Kidney (tissue), 13 donors: ENCODE measurements at regions not wholly inside any gene's neighbourhood (a gene's known extent, or its start where the extent isn't known, plus 50 kb on each side); places are given as distances from the start of the nearest gene placed in this dataset.

Source experiments
- DNase-seq, 5 donors: peaks; one replicate each; pipeline ENCODE4 v3.0.0-alpha.2; 2013 to 2020
- FAIRE-seq: peaks from 2 replicates; lab custom pipeline; 2012; peaks lifted over from hg19 to GRCh38; lab: Jason Lieb, UNC
- H3K27ac ChIP-seq, 2 donors: one replicate each; pipeline ENCODE4 v1.7.0; 2013; ENCODE audit warnings: low read depth in 2 of 2, low read length in 2 of 2, inconsistent platforms in 1 of 2
- H3K27me3 ChIP-seq: one replicate; pipeline ENCODE4 v1.7.1; 2013; ENCODE audit warnings: low read length, inconsistent platforms; ENCODE audit not compliant: control insufficient read depth, insufficient read depth
- H3K36me3 ChIP-seq, 3 donors: one replicate each; pipeline versions ENCODE4 v1.7.0 to v1.7.1; 2013; ENCODE audit warnings: low read length in 3 of 3, control low read depth in 1 of 3, inconsistent platforms in 1 of 3; ENCODE audit not compliant: insufficient read depth in 3 of 3, control insufficient read depth in 2 of 3
- H3K4me1 ChIP-seq, 3 donors: one replicate each; pipeline versions ENCODE4 v1.7.0 to v1.7.1; 2013; ENCODE audit warnings: low read length in 3 of 3, inconsistent platforms in 1 of 3, low read depth in 1 of 3; ENCODE audit not compliant: control insufficient read depth in 2 of 3, insufficient read depth in 2 of 3
- H3K4me3 ChIP-seq, 3 donors: one replicate each; pipeline versions ENCODE4 v1.7.0 to v1.8.1; 2013; ENCODE audit warnings: low read length in 3 of 3, control low read depth in 1 of 3, inconsistent platforms in 1 of 3
- H3K9ac ChIP-seq, 3 donors: one replicate each; pipeline versions ENCODE4 v1.7.0 to v1.7.1; 2013; ENCODE audit warnings: low read length in 3 of 3, control low read depth in 1 of 3, inconsistent platforms in 1 of 3
- H3K9me3 ChIP-seq, 3 donors: one replicate each; pipeline versions ENCODE4 v1.7.0 to v1.7.1; 2013; ENCODE audit warnings: low read length in 3 of 3, control low read depth in 1 of 3, inconsistent platforms in 1 of 3; ENCODE audit not compliant: control insufficient read depth in 2 of 3, insufficient read depth in 1 of 3
- CTCF ChIP-seq: IDR thresholded peaks from 3 replicates; pipeline ENCODE4 v1.5.1; 2012; ENCODE audit warnings: mild to moderate bottlenecking, moderate library complexity, borderline replicate concordance; ENCODE audit not compliant: insufficient read depth; ENCODE audit errors: extremely low read depth
- intact Hi-C: fragments of 100-400 bp; cut with DNase I; formaldehyde crosslinking; loops from one replicate; pipeline ENCODE4 v1.11.1; 2022
- donor health status: control.
- donor health status: control.
- donor health status: control.
- donor health status: control.
- donor health status: control.
- donor health status: DM: yes; HTN: yes; CAD: no.
- donor health status: Normal renal cell carcinoma (clear cell type).

- Histone ChIP-seq H3K27me3 (no peaks in the 10 kb centered on the region), H3K27ac (no peak overlapping the region), H3K4me1 (peaks cover 0 to 6% (median 2%) of the 10 kb centered on the region in 3 donors), H3K36me3 (no peaks in the 10 kb centered on the region), H3K9me3 (peaks cover 0 to 7% (median 0%) of the 10 kb centered on the region in 3 donors), H3K9ac (no peak overlapping the region), H3K4me3 (no peak overlapping the region)
- no peak for DNase-seq
- no peak for TF ChIP-seq CTCF
- no peak for FAIRE-seq
- intact Hi-C loops, result no loop called here
Measured at GRCh38 chr2:67646714-67647333, 249.7 kb downstream of the ETAA1 start.

- Histone ChIP-seq H3K4me1 (peaks cover 0 to 6% (median 2%) of the 10 kb centered on the region in 3 donors), H3K4me3 (no peak overlapping the region), H3K27me3 (no peaks in the 10 kb centered on the region), H3K27ac (peak overlapping the region in 1 of 2 donors; percentile 51), H3K9ac (no peak overlapping the region), H3K9me3 (peaks cover 0 to 7% (median 0%) of the 10 kb centered on the region in 3 donors), H3K36me3 (no peaks in the 10 kb centered on the region)
- DNase-seq (peak in 3 of 5 donors; percentile 51 to 78 (median 61)), FAIRE-seq (no peak)
- no peak for TF ChIP-seq CTCF
- intact Hi-C loops, result no loop called here
Measured at GRCh38 chr2:67649331-67650261, 252.5 kb downstream of the ETAA1 start.

GRCh38 chr2:67650291-67651133, 253.4 kb downstream of the ETAA1 start:
- peak; percentile 60 for TF ChIP-seq CTCF
- intact Hi-C loops, result no loop called here
- no peak for FAIRE-seq

More at GRCh38 chr2:67650291-67651133, 253.4 kb downstream of the ETAA1 start:
- no peaks in the 10 kb centered on the region for H3K36me3 ChIP-seq
- no peaks in the 10 kb centered on the region for H3K27me3 ChIP-seq
- H3K4me3 ChIP-seq, result no peak overlapping the region
- no peak overlapping the region for H3K9ac ChIP-seq
- peaks cover 0 to 6% (median 2%) of the 10 kb centered on the region in 3 donors for H3K4me1 ChIP-seq
- peaks cover 0 to 7% (median 0%) of the 10 kb centered on the region in 3 donors for H3K9me3 ChIP-seq
- peak overlapping the region in 1 of 2 donors; percentile 51 for H3K27ac ChIP-seq
- DNase-seq, result peak; percentile 90 to 95 (median 90)
